GM12891 (cell line): ENCODE measurements at regions not wholly inside any gene's neighbourhood (a gene's known extent, or its start where the extent isn't known, plus 50 kb on each side); places are given as distances from the start of the nearest gene placed in this dataset.

Source experiments
- POLR2A ChIP-seq: IDR thresholded peaks from 2 replicates; pipeline ENCODE4 v1.6.1; 2011; ENCODE audit warnings: low read depth, low read length, control low read depth
- SPI1 ChIP-seq: IDR thresholded peaks from 2 replicates; pipeline ENCODE4 v1.6.1; 2011; ENCODE audit warnings: low read depth, low read length, control low read depth

- TF ChIP-seq SPI1, result no peak
- TF ChIP-seq POLR2A, result no peak
These were observed 186.0 kb upstream of the EPHA4 start for GRCh38 chr2:221758076-221758475.
